Keratinocyte (primary cell): ENCODE measurements at regions not wholly inside any gene's neighbourhood (a gene's known extent, or its start where the extent isn't known, plus 50 kb on each side); places are given as distances from the start of the nearest gene placed in this dataset.

Experiments
- DNase-seq: peaks from one replicate; pipeline ENCODE4 v3.0.0-alpha.2; 2011; ENCODE audit warnings: low read depth, missing footprints, low spot score
- FAIRE-seq: peaks from 2 replicates; lab custom pipeline; 2011; peaks lifted over from hg19 to GRCh38; lab: Jason Lieb, UNC
- H2AFZ ChIP-seq: 2 replicates; pipeline ENCODE4 v1.6.0; 2012; ENCODE audit warnings: low read length, control low read depth, inconsistent platforms; ENCODE audit not compliant: control insufficient read depth
- H3K27ac ChIP-seq: 2 replicates; pipeline ENCODE4 v1.5.1; 2011; ENCODE audit warnings: low read length; ENCODE audit not compliant: control insufficient read depth, insufficient read depth
- H3K27me3 ChIP-seq: 3 replicates; pipeline ENCODE4 v1.6.0; 2011; ENCODE audit warnings: low read length; ENCODE audit not compliant: control insufficient read depth, insufficient read depth; ENCODE audit errors: extremely low read depth
- H3K36me3 ChIP-seq, 2 experiments: 2 replicates in 1 of 2; 3 replicates in 1 of 2; pipeline ENCODE4 v1.5.1; 2011; ENCODE audit warnings: low read length in 2 of 2, mild to moderate bottlenecking in 1 of 2; ENCODE audit not compliant: control insufficient read depth in 2 of 2, insufficient read depth in 2 of 2; ENCODE audit errors: extremely low read depth in 1 of 2
- H3K4me1 ChIP-seq: 3 replicates; pipeline ENCODE4 v1.5.1; 2011; ENCODE audit warnings: low read length; ENCODE audit not compliant: control insufficient read depth, insufficient read depth; ENCODE audit errors: extremely low read depth
- H3K4me2 ChIP-seq: 3 replicates; pipeline ENCODE4 v1.6.0; 2011; ENCODE audit warnings: low read depth, low read length; ENCODE audit not compliant: control insufficient read depth, insufficient read depth; ENCODE audit errors: extremely low read depth
- H3K4me3 ChIP-seq, 3 experiments: fragments of 200-600 bp in 1 of 3; sonication (generic) in 1 of 3; 2 replicates in 2 of 3; 3 replicates in 1 of 3; pipeline ENCODE4 v1.5.1; 2011 to 2016; ENCODE audit warnings: low read length in 3 of 3, mild to moderate bottlenecking in 3 of 3, control low read depth in 2 of 3, inconsistent platforms in 1 of 3, low read depth in 1 of 3, mixed read lengths in 1 of 3, mixed run types in 1 of 3, moderate library complexity in 1 of 3; ENCODE audit not compliant: control insufficient read depth in 2 of 3, insufficient read depth in 2 of 3; ENCODE audit errors: extremely low read depth in 1 of 3
- H3K79me2 ChIP-seq: 2 replicates; pipeline ENCODE4 v1.6.0; 2012; ENCODE audit warnings: low read length; ENCODE audit not compliant: control insufficient read depth, insufficient read depth
- H3K9ac ChIP-seq: 3 replicates; pipeline ENCODE4 v1.6.0; 2011; ENCODE audit warnings: low read length; ENCODE audit not compliant: control insufficient read depth, insufficient read depth; ENCODE audit errors: extremely low read depth
- H3K9me1 ChIP-seq: 3 replicates; pipeline ENCODE4 v1.6.0; 2011; ENCODE audit warnings: low read length; ENCODE audit not compliant: control insufficient read depth, insufficient read depth; ENCODE audit errors: extremely low read depth
- H3K9me3 ChIP-seq: 2 replicates; pipeline ENCODE4 v1.5.1; 2012; ENCODE audit warnings: low read depth, low read length; ENCODE audit not compliant: control insufficient read depth
- H4K20me1 ChIP-seq: 3 replicates; pipeline ENCODE4 v1.6.0; 2011; ENCODE audit warnings: low read length; ENCODE audit not compliant: control insufficient read depth, insufficient read depth; ENCODE audit errors: extremely low read depth
- CTCF ChIP-seq, 3 experiments: IDR thresholded peaks in 1 of 3; conservative IDR thresholded peaks in 1 of 3; optimal IDR thresholded peaks in 1 of 3; 2 replicates in 2 of 3; 3 replicates in 1 of 3; pipeline versions ENCODE3 to v1.5.1; 2011; ENCODE audit warnings: low read length in 3 of 3, mild to moderate bottlenecking in 3 of 3, moderate library complexity in 2 of 3, control low read depth in 1 of 3, inconsistent platforms in 1 of 3; ENCODE audit not compliant: insufficient read depth in 2 of 3; ENCODE audit errors: extremely low read depth in 1 of 3
- EZH2 ChIP-seq: IDR thresholded peaks from one replicate; pipeline ENCODE4 v1.6.1; 2012; ENCODE audit warnings: inconsistent platforms, mild to moderate bottlenecking, low read length, moderate library complexity
- dilution Hi-C: fragments of 300-500 bp; cut with MboI; formaldehyde crosslinking; loops from one replicate; pipeline ENCODE4 v1.7.0; 2020; ENCODE audit warnings: low sequenced_read_pairs; ENCODE audit not compliant: extremely low pct_ligation_motif_present

DNA sequence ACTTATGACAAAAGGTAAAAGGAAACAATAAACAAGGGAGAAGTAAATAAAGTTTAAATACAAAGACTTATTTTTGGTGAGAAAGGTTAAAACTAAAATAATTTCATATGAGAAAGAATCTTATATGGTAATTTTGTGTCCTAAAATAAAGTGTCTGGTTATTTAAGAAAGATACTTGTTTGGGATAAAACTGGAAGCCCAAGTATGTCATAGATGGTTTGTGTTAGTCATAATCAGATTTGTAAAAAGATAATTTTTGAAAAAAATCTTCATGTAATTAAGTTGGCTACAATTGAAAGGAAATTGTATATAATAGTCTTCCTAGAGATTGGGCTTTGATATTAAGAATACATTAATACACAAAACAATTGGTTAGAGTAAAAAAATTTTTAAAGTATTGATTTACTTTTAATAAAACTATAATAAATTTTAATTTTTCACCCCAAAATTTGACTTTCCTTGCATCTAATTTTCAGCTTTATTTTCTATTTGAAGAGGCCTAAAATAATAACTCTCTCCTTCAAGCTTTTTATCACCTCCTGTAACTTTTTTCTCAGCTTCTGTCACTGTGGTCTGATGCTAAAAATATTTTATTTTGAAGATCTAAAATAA, 315.6 kb downstream of the SLITRK5 start:
- no peaks in the 10 kb centered on the region for H3K4me1 ChIP-seq
- no peaks in the 10 kb centered on the region for H4K20me1 ChIP-seq
- H3K79me2 ChIP-seq: no peaks in the 10 kb centered on the region
- no peak overlapping the region for H2AFZ ChIP-seq
- H3K9me1 ChIP-seq: no peaks in the 10 kb centered on the region
- DNase-seq: no peak
- dilution Hi-C loops: no loop called here
- H3K4me2 ChIP-seq: no peak overlapping the region
- H3K9ac ChIP-seq: no peak overlapping the region
- H3K27me3 ChIP-seq: no peaks in the 10 kb centered on the region
- no peaks in the 10 kb centered on the region for H3K36me3 ChIP-seq
- no peaks in the 10 kb centered on the region for H3K9me3 ChIP-seq
- no peak overlapping the region for H3K4me3 ChIP-seq
- no peak for FAIRE-seq
- no peak for TF ChIP-seq CTCF (optimal IDR thresholded peaks at IDR 0.05 in 1 of 3, IDR thresholded peaks at IDR 0.05 in 1 of 3, conservative IDR thresholded peaks at IDR 0.05 in 1 of 3; ENCODE audit: extremely low read depth in 1 of 3, insufficient read depth in 2 of 3, low read length in 3 of 3)
- TF ChIP-seq EZH2: no peak
- no peak overlapping the region for H3K27ac ChIP-seq

DNA sequence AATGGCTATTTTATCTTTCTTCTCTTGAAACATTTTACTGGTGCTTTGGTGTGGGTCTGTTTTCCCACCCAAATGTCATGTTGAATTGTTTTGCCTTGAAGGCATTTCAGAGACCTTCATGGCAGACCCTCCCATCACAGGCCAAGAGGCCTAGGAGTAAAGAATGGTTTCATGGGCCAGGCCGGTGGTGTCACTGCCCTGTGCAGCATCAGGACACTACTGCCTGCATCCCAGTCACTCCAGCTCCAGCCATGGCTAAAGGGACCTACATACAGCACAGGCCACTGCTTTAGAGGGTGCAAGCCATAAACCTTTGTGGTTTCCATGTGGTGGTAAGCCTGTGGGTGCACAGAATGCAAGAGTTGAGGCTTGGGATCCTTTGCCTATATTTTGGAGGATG, 326.9 kb downstream of the SLITRK5 start:
- no peak overlapping the region for H3K9ac ChIP-seq
- H3K27ac ChIP-seq: no peak overlapping the region
- no peak for TF ChIP-seq EZH2
- H4K20me1 ChIP-seq: no peaks in the 10 kb centered on the region
- H3K27me3 ChIP-seq: no peaks in the 10 kb centered on the region
- no peaks in the 10 kb centered on the region for H3K9me1 ChIP-seq
- dilution Hi-C loops: no loop called here
- FAIRE-seq: no peak
- H3K4me3 ChIP-seq: no peak overlapping the region
- DNase-seq: no peak
- peaks cover 7% of the 10 kb centered on the region for H3K4me1 ChIP-seq
- H2AFZ ChIP-seq: no peak overlapping the region
- no peaks in the 10 kb centered on the region for H3K36me3 ChIP-seq
- H3K9me3 ChIP-seq: peaks cover 2% of the 10 kb centered on the region
- H3K79me2 ChIP-seq: no peaks in the 10 kb centered on the region
- no peak overlapping the region for H3K4me2 ChIP-seq

DNA sequence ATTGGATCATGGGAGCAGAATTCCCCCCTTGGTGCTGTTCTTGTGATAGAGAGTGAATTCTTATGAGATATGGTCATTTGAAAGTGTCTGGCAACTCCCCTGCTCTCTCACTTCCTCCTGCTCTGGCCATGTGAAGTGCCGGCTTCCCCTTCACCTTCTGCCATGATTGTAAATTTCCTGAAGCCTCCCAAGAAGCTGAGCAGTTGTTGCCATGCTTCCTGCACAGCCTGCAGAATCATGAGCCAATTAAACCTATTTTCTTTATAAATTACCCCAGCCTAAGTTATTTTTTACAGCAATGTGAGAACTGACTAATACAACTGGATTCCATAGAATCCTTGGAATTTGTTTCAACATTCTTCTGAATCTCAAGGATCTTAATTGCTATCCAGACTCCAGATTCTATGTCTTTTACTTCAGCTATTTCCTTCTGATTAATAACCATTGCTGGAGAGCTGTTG, 328.1 kb downstream of the SLITRK5 start:
- H3K9ac ChIP-seq: no peak overlapping the region
- H3K4me2 ChIP-seq: no peak overlapping the region
- TF ChIP-seq CTCF (optimal IDR thresholded peaks at IDR 0.05 in 1 of 3, IDR thresholded peaks at IDR 0.05 in 1 of 3, conservative IDR thresholded peaks at IDR 0.05 in 1 of 3; ENCODE audit: extremely low read depth in 1 of 3, insufficient read depth in 2 of 3, low read length in 3 of 3) (no peak), EZH2 (no peak)
- H3K9me1 ChIP-seq: no peaks in the 10 kb centered on the region
- no peaks in the 10 kb centered on the region for H3K79me2 ChIP-seq
- H3K4me3 ChIP-seq: no peak overlapping the region
- H2AFZ ChIP-seq: peak overlapping the region; percentile 61
- FAIRE-seq (no peak), DNase-seq (no peak)
- peaks cover 7% of the 10 kb centered on the region for H3K4me1 ChIP-seq
- H3K27ac ChIP-seq: no peak overlapping the region
- dilution Hi-C loops: no loop called here
- H3K9me3 ChIP-seq: peaks cover 2% of the 10 kb centered on the region
- H3K27me3 ChIP-seq: no peaks in the 10 kb centered on the region
- no peaks in the 10 kb centered on the region for H3K36me3 ChIP-seq
- H4K20me1 ChIP-seq: no peaks in the 10 kb centered on the region
